Erythroblast (primary cell): ENCODE measurements at regions not wholly inside any gene's neighbourhood (a gene's known extent, or its start where the extent isn't known, plus 50 kb on each side); places are given as distances from the start of the nearest gene placed in this dataset.
"Not testable (repeated sequence)": the region's sequence is repeated elsewhere in the genome, so short reads cannot be mapped to it uniquely, and the experiment has no call there.

Source experiments
- GATA1 ChIP-seq: IDR thresholded peaks from 2 replicates; pipeline ENCODE4 v1.6.1; 2011; ENCODE audit warnings: low read depth, mild to moderate bottlenecking, control low read depth, low read length, moderate library complexity
- POLR2A ChIP-seq: IDR thresholded peaks from 2 replicates; pipeline ENCODE4 v1.6.1; 2011; ENCODE audit warnings: mild to moderate bottlenecking, low read length

GRCh38 chr11:86166287-86166686 lies 78.3 kb upstream of the EED start:
- not testable (repeated sequence) for TF ChIP-seq POLR2A, GATA1
